ENCODE measurements at regions not wholly inside any gene's neighbourhood (a gene's known extent, or its start where the extent isn't known, plus 50 kb on each side); places are given as distances from the start of the nearest gene placed in this dataset.

GRCh38 chr14:39673734-39674133 is 241.5 kb upstream of the FBXO33 start:
- Histone ChIP-seq H2AFZ (ENCODE audit: low read length) (no peak overlapping the region), H3K36me3 (replicated peaks in 1 of 2; ENCODE audit: control insufficient read depth in 1 of 2, insufficient read depth in 2 of 2, low read length in 2 of 2) (no peaks in the 10 kb centered on the region), H4K20me1 (ENCODE audit: insufficient read depth, low read length) (no peaks in the 10 kb centered on the region), H3K9me3 (ENCODE audit: low read length) (no peaks in the 10 kb centered on the region), H3K79me2 (ENCODE audit: insufficient read depth, low read length) (no peaks in the 10 kb centered on the region), H3K4me3 (replicated peaks in 1 of 3; ENCODE audit: insufficient read depth in 1 of 3, low read depth in 2 of 3, low read length in 3 of 3) (no peak overlapping the region), H3K4me2 (ENCODE audit: low read depth, low read length) (no peak overlapping the region), H3K27me3 (ENCODE audit: control insufficient read depth in 1 of 2, insufficient read depth in 2 of 2, low read length in 2 of 2) (no peaks in the 10 kb centered on the region), H3K9ac (ENCODE audit: insufficient read depth, low read depth, low read length) (no peak overlapping the region), H3K27ac (ENCODE audit: extremely low read length, insufficient read depth, low read length) (no peak overlapping the region), H3K4me1 (ENCODE audit: insufficient read depth, low read length) (no peaks in the 10 kb centered on the region)
- POLR2A ChIA-PET = no interaction called here
- no peak for ATAC-seq
- BruUV-seq (replicated peaks) = no TSS peak
- WGBS (ENCODE audit: low lambda C conversion rate) = 2% methylated on average over 3 of the region's 3 CpGs
- CTCF ChIA-PET (ENCODE audit: low intra/inter-chr PET ratio, low total read pairs) = no interaction called here
- TF ChIP-seq ZNF781 (CRISPR knock-in tag; IDR thresholded peaks at IDR 0.05; ENCODE audit: borderline replicate concordance, not compliant biosample characterization) = no peak
- no peak for TF ChIP-seq SRY (CRISPR knock-in tag; IDR thresholded peaks at IDR 0.05)
- TF ChIP-seq MTA1 (CRISPR knock-in tag; IDR thresholded peaks at IDR 0.05; ENCODE audit: borderline replicate concordance) = no peak
- no peak for TF ChIP-seq JARID2 (CRISPR knock-in tag; IDR thresholded peaks at IDR 0.05; ENCODE audit: insufficient replicate concordance)
- TF ChIP-seq PPARG (CRISPR knock-in tag; conservative IDR thresholded peaks at IDR 0.05) = no peak
- no peak for TF ChIP-seq YY1 (IDR thresholded peaks at IDR 0.05; ENCODE audit: insufficient read depth, insufficient replicate concordance, low read depth, low read length)
- no peak for TF ChIP-seq MATR3 (CRISPR knock-in tag; IDR thresholded peaks at IDR 0.05)
- no peak for TF ChIP-seq ZBTB1 (CRISPR knock-in tag; IDR thresholded peaks at IDR 0.05; ENCODE audit: borderline replicate concordance)
- TF ChIP-seq EHMT2 (IDR thresholded peaks at IDR 0.05; ENCODE audit: borderline replicate concordance, low read depth, low read length) = no peak
- no peak for TF ChIP-seq NR2C2 (CRISPR knock-in tag; IDR thresholded peaks at IDR 0.05; ENCODE audit: borderline replicate concordance)
- no peak for TF ChIP-seq GFI1 (CRISPR knock-in tag; IDR thresholded peaks at IDR 0.05; ENCODE audit: borderline replicate concordance)
- no peak for TF ChIP-seq SRSF4 (IDR thresholded peaks at IDR 0.05; ENCODE audit: low read depth, low read length, poor library complexity, severe bottlenecking)
- FAIRE-seq = no peak
- in situ Hi-C loops (cut with HindIII; ENCODE audit: extremely low pct_ligation_motif_present, low pct_unique_long_range_greater_than_20kb) = no loop called here
- no peak for DNase-seq (ENCODE audit: low spot score)
- intact Hi-C loops (cut with micrococcal nuclease; ENCODE audit: unreplicated experiment) = no loop called here

All from HepG2 (cell line).